ENCODE measurements at regions not wholly inside any gene's neighbourhood (a gene's known extent, or its start where the extent isn't known, plus 50 kb on each side); places are given as distances from the start of the nearest gene placed in this dataset.

- no peak overlapping the region for H3K27ac ChIP-seq (ENCODE audit: low read depth in 2 of 2, low read length in 2 of 2)
- H3K27me3 ChIP-seq (ENCODE audit: control insufficient read depth, insufficient read depth, low read length), result no peaks in the 10 kb centered on the region
- H3K9me3 ChIP-seq (ENCODE audit: control insufficient read depth in 2 of 3, insufficient read depth in 1 of 3, low read length in 3 of 3), result no peaks in the 10 kb centered on the region
- FAIRE-seq (no peak), DNase-seq (no peak)
- intact Hi-C loops (cut with DNase I), result no loop called here
- TF ChIP-seq CTCF (IDR thresholded peaks at IDR 0.05; ENCODE audit: borderline replicate concordance, extremely low read depth, insufficient read depth), result no peak
- H3K9ac ChIP-seq (ENCODE audit: low read length in 3 of 3), result no peak overlapping the region
- no peaks in the 10 kb centered on the region for H3K36me3 ChIP-seq (ENCODE audit: control insufficient read depth in 2 of 3, insufficient read depth in 3 of 3, low read length in 3 of 3)
- H3K4me1 ChIP-seq (ENCODE audit: control insufficient read depth in 2 of 3, insufficient read depth in 2 of 3, low read depth in 1 of 3, low read length in 3 of 3), result no peaks in the 10 kb centered on the region
- no peak overlapping the region for H3K4me3 ChIP-seq (ENCODE audit: low read length in 3 of 3)
Measured at GRCh38 chr1:58149271-58149812, 397.2 kb downstream of the OMA1 start.

- no peak for FAIRE-seq
- TF ChIP-seq CTCF (IDR thresholded peaks at IDR 0.05; ENCODE audit: borderline replicate concordance, extremely low read depth, insufficient read depth), result no peak
Measured at GRCh38 chr1:58144698-58145270, 401.7 kb downstream of the OMA1 start.

GRCh38 chr1:58143972-58144697 lies 402.4 kb downstream of the OMA1 start:
- H3K27me3 ChIP-seq (ENCODE audit: control insufficient read depth, insufficient read depth, low read length), result no peaks in the 10 kb centered on the region
- H3K36me3 ChIP-seq (ENCODE audit: control insufficient read depth in 2 of 3, insufficient read depth in 3 of 3, low read length in 3 of 3), result no peaks in the 10 kb centered on the region
- H3K4me3 ChIP-seq (ENCODE audit: low read length in 3 of 3), result no peak overlapping the region
- H3K27ac ChIP-seq (ENCODE audit: low read depth in 2 of 2, low read length in 2 of 2), result no peak overlapping the region
- FAIRE-seq (no peak), DNase-seq (no peak)
- no peaks in the 10 kb centered on the region for H3K9me3 ChIP-seq (ENCODE audit: control insufficient read depth in 2 of 3, insufficient read depth in 1 of 3, low read length in 3 of 3)
- intact Hi-C loops (cut with DNase I), result no loop called here
- no peak overlapping the region for H3K9ac ChIP-seq (ENCODE audit: low read length in 3 of 3)
- TF ChIP-seq CTCF (IDR thresholded peaks at IDR 0.05; ENCODE audit: borderline replicate concordance, extremely low read depth, insufficient read depth), result no peak
- no peaks in the 10 kb centered on the region for H3K4me1 ChIP-seq (ENCODE audit: control insufficient read depth in 2 of 3, insufficient read depth in 2 of 3, low read depth in 1 of 3, low read length in 3 of 3)

More at GRCh38 chr1:58144698-58145270, 401.7 kb downstream of the OMA1 start:
- no peak for DNase-seq
- H3K27me3 ChIP-seq (ENCODE audit: control insufficient read depth, insufficient read depth, low read length), result no peaks in the 10 kb centered on the region
- H3K27ac ChIP-seq (ENCODE audit: low read depth in 2 of 2, low read length in 2 of 2), result no peak overlapping the region
- H3K9ac ChIP-seq (ENCODE audit: low read length in 3 of 3), result no peak overlapping the region
- H3K4me1 ChIP-seq (ENCODE audit: control insufficient read depth in 2 of 3, insufficient read depth in 2 of 3, low read depth in 1 of 3, low read length in 3 of 3), result no peaks in the 10 kb centered on the region
- H3K9me3 ChIP-seq (ENCODE audit: control insufficient read depth in 2 of 3, insufficient read depth in 1 of 3, low read length in 3 of 3), result no peaks in the 10 kb centered on the region
- H3K36me3 ChIP-seq (ENCODE audit: control insufficient read depth in 2 of 3, insufficient read depth in 3 of 3, low read length in 3 of 3), result no peaks in the 10 kb centered on the region
- H3K4me3 ChIP-seq (ENCODE audit: low read length in 3 of 3), result no peak overlapping the region
- intact Hi-C loops (cut with DNase I), result no loop called here
